GDM1 (cell line): ENCODE measurements at regions not wholly inside any gene's neighbourhood (a gene's known extent, or its start where the extent isn't known, plus 50 kb on each side); places are given as distances from the start of the nearest gene placed in this dataset.

ENCODE experiments used
- DNase-seq: peaks from one replicate; lab custom pipeline; 2025; lab: John Stamatoyannopoulos, UW

DNA sequence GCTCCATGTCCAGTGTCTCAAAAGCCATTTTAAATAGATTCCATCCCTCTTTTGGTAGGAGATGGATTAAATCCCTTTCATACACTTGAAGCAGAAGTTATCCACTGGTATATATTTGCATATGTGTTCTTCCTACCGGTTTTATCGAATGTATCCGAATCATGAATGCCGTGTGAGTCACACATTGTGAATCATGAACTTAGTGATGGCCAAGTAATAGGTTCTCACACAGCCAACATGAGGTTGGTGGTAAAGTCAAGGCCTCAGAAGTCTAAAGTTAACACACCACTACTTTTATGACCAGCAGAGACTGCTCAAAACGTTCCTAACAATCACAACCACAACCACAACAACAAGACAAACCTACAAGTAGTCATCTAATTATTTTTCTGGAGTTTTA, 345.5 kb downstream of the THBS2 start:
- DNase-seq, result no peak

DNA sequence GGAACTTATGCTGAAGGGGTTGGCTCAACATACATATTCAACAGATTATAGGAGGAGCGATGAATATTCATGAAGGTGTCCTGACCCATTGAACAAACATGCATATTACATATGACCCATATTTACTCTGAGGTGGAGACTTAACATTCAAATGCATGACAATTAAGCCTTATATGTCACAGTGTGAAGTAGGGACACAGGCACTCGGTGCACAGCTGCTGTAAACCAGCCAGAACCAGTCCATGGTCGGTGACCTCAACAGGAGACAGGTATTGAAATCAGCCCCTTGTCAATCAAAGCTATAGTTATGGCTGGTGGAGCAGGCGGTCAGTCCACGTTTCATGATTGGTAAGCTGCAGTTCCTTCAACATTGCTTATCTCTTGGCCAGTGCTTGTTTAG, 347.3 kb downstream of the THBS2 start:
- DNase-seq, result no peak

DNA sequence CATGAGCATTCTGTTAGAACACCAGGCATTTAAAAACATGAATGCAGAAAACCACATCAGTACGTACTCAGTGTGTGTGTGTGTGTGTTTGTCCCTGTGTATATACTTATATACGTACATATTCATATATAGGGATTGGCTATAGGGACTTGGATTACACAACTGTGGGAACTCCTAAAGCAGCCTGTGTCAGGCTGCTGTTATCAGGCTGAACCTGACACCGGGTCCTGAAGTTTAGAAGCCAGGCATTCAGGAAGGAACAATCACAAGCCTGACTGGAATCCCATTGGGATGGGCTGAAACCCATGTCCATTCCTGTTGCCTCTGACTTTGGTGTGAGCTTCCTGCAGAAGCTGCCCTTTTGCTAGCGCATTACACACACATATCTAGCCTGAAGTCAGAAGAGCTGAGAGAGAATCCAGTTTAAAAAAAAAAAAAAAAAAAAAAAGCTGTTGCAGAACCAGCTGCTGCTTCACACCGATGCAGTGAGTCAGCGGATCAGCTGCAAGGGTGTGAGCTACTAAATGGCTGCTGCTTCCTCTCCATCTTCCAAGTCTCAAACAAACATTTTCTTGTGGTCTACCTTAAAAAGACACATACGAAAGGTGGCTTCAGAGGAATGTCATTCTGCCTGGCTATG, 348.1 kb downstream of the THBS2 start:
- DNase-seq, result no peak

DNA sequence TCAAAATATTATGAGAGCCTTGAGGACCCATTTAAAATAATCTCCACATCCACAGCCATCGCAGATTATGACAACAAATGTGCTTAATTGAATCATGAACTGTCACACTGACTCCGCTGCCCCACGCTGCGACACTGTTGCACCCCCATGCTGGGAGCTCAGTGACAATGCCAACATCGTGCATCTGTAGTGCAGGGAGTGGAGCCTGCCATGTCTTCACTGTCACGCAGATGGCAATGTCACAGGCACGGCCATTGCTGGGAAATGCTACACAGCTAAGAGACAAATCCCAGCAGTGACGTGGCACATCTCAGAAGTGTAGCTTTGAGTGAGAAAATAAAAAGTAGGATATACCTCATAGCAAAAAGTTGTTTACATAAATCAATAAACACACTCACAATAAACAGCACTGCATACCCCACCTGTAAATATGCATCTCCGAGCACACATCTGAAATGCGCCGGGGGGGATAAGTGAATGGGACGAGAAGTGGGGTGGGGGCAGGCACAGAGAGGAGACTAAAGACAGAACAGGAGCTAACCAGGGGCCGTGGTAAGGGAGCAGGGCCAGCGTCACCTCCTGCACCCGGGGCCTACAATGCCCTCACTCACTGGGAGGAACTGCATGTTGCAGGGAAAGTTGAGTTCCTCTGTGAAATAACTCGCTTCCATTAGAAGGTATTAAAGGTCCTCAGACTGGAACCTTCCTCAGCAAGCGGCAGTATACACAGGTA, 349.9 kb downstream of the THBS2 start:
- no peak for DNase-seq

GRCh38 chr6:168902075-168902474, 351.6 kb downstream of the THBS2 start:
- no peak for DNase-seq

GRCh38 chr6:168901076-168901475, 352.6 kb downstream of the THBS2 start:
- DNase-seq, result no peak

- DNase-seq, result no peak
Observed at GRCh38 chr6:168896321-168896720, 357.3 kb downstream of the THBS2 start.

- peak; percentile 39 for DNase-seq
Observed at GRCh38 chr6:168895102-168895812, 358.4 kb downstream of the THBS2 start.

GRCh38 chr6:168892031-168892430, 361.6 kb downstream of the THBS2 start:
- DNase-seq, result no peak

DNA sequence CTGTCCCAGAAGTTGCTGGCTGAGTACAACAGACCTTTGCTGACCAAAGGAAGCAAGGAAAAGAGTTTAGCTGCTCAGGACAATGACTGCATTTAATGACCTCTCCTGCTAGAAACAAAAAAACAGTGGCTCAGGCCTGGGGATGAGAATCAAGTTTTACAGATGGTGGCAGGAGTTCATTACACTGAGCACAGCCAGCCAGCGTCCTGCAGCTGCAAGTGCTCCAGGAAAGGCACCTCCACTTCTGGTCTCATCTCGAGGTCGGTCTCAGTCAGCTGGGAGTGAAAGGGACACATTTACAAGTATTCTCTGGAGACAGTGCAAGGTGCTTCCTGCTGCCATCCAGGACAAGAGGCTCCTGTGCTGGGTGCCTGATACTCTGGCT, 362.7 kb downstream of the THBS2 start:
- no peak for DNase-seq

DNA sequence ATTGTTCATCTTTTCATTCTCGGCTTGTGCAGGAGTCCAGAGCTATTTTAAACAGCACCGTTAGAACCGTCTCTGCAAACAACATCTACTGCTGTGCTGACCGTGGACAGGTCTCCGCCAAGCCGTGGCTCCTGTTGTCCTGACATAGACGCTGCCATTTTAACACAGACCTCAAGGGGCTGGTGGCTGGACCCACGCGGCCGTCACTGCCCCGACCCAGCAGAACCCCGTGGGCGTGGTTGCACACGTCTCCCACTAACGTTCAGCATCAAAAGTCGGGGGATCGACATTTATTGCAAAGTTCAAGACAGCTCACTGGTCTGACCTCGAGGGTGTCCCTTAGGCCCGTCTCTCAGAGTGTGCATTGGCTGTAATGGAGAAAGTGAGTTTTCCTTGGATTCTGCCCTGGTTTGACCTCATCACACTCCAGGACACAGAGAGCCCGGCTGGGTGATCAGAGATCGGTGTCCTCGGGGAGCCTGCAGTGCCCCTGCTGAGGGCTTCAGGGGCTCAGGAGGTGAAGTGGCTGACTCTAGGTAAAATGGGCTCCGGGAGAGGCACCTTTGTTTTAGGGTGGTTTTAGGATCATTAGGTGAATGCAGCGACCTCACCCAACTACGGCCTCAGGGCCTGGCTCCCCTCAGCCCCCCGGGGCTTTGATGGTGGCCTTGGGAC, 363.2 kb downstream of the THBS2 start:
- DNase-seq, result no peak

DNA sequence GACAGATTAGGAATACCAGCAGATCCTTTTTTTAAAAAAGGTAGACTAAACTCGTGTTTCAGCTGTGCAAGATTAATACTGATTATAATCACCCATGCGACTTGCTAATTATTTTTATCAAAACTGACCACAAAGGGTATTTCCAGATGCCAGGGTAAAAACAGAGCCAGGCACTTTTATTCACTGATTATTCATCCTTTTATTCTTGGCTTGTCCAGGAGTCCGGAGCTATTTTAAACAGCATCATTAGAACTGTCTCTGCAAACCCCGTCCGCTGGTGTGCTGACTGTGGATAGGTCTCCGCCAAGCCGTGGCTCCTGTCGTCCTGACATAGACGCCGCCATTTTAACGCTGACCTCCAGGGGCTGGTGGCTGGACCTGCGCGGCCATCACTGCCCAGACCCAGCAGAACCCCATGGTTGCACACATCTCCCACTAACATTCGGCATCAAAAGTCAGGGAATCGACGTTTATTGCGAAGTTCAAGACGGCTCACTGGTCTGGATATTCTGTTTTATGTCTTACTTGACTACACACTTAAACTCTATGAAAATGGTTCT, 364.8 kb downstream of the THBS2 start:
- DNase-seq, result no peak

DNA sequence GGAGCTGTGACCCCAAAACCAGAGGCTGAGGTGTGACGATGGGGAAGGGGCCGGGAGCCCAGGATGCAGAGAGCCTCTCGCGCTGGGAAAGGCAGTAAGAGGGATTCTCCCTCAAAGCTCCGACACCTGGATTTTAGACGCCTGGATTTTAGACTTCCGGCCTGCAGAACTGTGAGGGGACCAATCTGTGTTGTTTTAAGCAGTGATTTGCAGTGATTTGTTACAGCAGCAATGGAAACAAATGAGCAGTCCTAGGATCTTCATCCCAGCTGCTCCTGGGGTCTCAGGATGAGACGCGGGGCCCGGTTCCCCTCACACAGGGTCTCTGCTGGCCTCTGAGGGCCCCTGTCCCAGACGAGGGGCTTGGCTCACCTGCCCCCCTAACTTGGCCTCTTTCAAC, 365.5 kb downstream of the THBS2 start:
- DNase-seq, result no peak

DNA sequence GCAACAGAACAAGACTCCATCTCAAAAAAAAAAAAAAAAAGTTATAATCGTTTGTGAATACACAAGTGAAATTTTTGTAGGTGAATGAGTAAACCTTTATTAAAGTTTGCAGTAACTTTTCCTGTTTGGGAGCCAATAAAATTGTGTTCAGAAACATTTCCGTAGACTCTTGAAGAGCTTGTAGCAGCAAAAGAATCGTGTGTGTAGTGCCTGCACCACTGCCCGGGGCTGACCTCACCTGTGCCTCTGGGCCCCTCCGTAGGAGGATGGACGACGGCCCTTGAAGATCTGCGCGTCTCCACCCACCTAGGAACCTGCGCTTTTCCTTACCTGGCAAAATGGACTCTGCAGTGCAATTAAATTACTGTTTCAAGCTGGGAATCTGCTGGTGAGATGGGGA, 366.0 kb downstream of the THBS2 start:
- no peak for DNase-seq

- no peak for DNase-seq
Observed at GRCh38 chr6:168886964-168887363, 366.7 kb downstream of the THBS2 start.

- no peak for DNase-seq
Observed at GRCh38 chr6:168885751-168886742, 367.6 kb downstream of the THBS2 start.

- no peak for DNase-seq
Observed at GRCh38 chr6:168885196-168885595, 368.4 kb downstream of the THBS2 start.

DNA sequence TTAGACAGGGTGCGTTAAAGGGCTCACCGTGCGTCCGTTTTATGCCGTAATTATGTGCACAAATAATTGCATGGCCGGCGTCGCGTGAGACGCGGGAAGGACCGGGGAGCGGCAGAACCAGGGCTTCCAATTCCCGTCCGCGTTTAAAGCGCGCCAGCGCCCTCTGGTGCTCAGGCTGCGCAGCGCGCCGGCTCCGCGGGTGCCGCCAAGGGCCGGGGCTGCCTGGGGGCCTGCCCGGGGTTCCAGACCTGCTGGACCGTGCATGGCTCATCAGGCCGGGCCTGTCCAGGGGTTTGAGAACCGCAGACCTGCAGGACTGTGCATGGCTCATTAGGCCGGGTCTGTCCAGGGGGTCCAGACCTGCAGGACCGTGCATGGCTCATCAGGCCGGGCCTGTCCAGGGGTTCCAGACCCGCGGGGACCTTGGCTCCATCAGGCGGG, 369.0 kb downstream of the THBS2 start:
- peak; percentile 47 for DNase-seq

DNA sequence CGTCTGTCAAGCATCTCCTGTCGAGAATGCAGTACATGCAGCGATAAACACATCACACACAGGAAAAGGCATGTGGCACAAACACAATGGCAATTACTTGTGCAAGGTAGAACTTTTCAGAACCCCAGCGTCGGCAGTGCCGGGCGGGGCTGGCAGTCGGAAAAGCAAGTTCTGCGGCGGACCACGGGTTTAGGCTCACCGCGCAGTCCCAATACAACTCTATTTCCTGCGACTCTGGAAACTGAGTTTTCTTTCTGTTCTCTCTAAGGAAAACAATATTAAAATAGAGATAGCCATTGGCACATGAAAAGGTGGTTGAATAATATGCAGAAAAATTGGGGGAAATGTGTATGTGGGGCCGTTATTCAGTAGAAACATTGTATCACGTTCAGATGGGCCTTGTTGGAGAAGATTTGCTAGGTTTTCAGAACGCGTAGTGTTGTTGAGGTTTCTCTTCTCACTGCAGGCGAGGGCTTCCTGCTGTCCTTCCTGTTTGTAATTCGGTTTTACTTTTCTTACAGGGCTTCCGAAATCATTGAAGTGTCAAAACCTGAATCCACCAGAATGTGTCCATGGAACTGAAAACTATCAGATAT, 369.5 kb downstream of the THBS2 start:
- no peak for DNase-seq

DNA sequence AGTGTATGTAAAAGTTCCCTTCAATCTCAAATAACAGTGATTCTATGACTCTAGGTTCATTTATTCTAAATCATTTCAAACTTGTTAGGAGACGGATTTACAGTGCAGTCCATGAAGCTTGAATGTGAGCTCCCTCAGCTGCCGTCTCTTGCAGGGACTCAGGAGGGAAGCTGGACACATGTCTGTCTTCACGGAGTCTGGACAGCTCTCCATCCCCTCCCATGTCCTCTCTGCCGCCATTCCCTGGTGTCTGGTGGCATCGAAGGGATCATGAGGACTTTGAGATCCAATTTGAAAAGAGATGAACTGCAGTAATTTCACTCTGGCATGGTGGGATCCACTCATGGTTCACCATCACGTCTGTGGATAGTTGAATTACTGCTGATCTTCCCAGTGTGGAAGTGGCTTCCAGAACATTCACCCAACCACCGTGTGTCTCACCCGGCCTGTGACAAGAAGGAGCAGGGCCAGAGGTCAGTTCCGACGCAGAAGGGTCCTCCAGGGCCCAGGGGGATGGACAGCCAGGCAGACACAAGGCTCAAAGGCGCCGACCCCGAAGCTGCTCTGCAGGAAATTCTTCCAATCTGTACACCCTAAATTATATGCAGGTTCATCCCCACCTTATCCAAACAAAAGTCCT, 370.1 kb downstream of the THBS2 start:
- DNase-seq, result no peak
